Neural progenitor cell (in vitro differentiated cells): ENCODE measurements at regions not wholly inside any gene's neighbourhood (a gene's known extent, or its start where the extent isn't known, plus 50 kb on each side); places are given as distances from the start of the nearest gene placed in this dataset.

Experiments
- DNase-seq: peaks from one replicate; pipeline ENCODE4 v3.0.0-alpha.2; 2016; ENCODE audit warnings: low spot score
- H2AFZ ChIP-seq: fragments of 200-600 bp; sonication (generic); replicated peaks from 2 replicates; pipeline ENCODE4 v1.6.1; 2016; ENCODE audit warnings: antibody characterized with exemption
- H3F3A ChIP-seq: fragments of 200-600 bp; sonication (generic); 2 replicates; pipeline ENCODE4 v1.6.1; 2016; ENCODE audit warnings: antibody characterized with exemption, low read depth
- H3K27ac ChIP-seq: fragments of 200-600 bp; sonication (generic); 2 replicates; pipeline ENCODE4 v1.5.1; 2016; ENCODE audit warnings: mild to moderate bottlenecking
- H3K27me3 ChIP-seq: fragments of 200-600 bp; sonication (generic); 2 replicates; pipeline ENCODE4 v1.6.1; 2016; ENCODE audit warnings: mild to moderate bottlenecking, moderate library complexity
- H3K36me3 ChIP-seq: fragments of 200-600 bp; sonication (generic); 2 replicates; pipeline ENCODE4 v1.5.1; 2016
- H3K4me1 ChIP-seq: fragments of 200-600 bp; sonication (generic); 2 replicates; pipeline ENCODE4 v1.6.1; 2016; ENCODE audit warnings: mixed run types
- H3K4me2 ChIP-seq: fragments of 200-600 bp; sonication (generic); 2 replicates; pipeline ENCODE4 v1.6.1; 2016
- H3K4me3 ChIP-seq: fragments of 200-600 bp; sonication (generic); 2 replicates; pipeline ENCODE4 v1.5.1; 2016
- H3K79me2 ChIP-seq: fragments of 200-600 bp; sonication (generic); 2 replicates; pipeline ENCODE4 v1.6.1; 2016; ENCODE audit warnings: low read depth
- H3K9ac ChIP-seq: fragments of 200-600 bp; sonication (generic); 2 replicates; pipeline ENCODE4 v1.6.1; 2016
- H3K9me3 ChIP-seq: fragments of 200-600 bp; sonication (generic); 2 replicates; pipeline ENCODE4 v1.5.1; 2016; ENCODE audit warnings: low read depth
- H4K20me1 ChIP-seq: fragments of 200-600 bp; sonication (generic); 2 replicates; pipeline ENCODE4 v1.6.1; 2016; ENCODE audit warnings: low read depth
- H3K27ac Mint-ChIP-seq: 3 replicates; pipeline ENCODE4 v1.8.0; 2021; ENCODE audit warnings: mixed read lengths
- H3K27me3 Mint-ChIP-seq: 2 replicates; pipeline ENCODE4 v1.8.0; 2022; ENCODE audit warnings: low read depth, mild to moderate bottlenecking, inconsistent platforms, moderate library complexity, mixed read lengths; ENCODE audit not compliant: insufficient read depth
- H3K36me3 Mint-ChIP-seq: 3 replicates; pipeline ENCODE4 v1.8.0; 2021; ENCODE audit warnings: mixed read lengths
- H3K4me1 Mint-ChIP-seq: 3 replicates; pipeline ENCODE4 v1.8.0; 2021; ENCODE audit warnings: mixed read lengths
- H3K4me3 Mint-ChIP-seq: 3 replicates; pipeline ENCODE4 v1.8.0; 2021; ENCODE audit warnings: mild to moderate bottlenecking, moderate library complexity, mixed read lengths
- H3K9me3 Mint-ChIP-seq: 3 replicates; pipeline ENCODE4 v1.8.0; 2020; ENCODE audit warnings: mixed read lengths
- EZH2 ChIP-seq: fragments of 200-600 bp; sonication (generic); IDR thresholded peaks from 2 replicates; pipeline ENCODE4 v1.6.1; 2017; ENCODE audit warnings: antibody characterized with exemption, mild to moderate bottlenecking, moderate library complexity
- EZH2phosphoT487 ChIP-seq: fragments of 200-600 bp; sonication (generic); IDR thresholded peaks from 2 replicates; pipeline ENCODE4 v1.6.1; 2017; ENCODE audit warnings: antibody characterized with exemption
- TF ChIP-seq, protein P1 (sequence below): fragments of 200-600 bp; sonication (generic); IDR thresholded peaks from 2 replicates; pipeline ENCODE4 v1.5.1; 2017; ENCODE audit warnings: antibody characterized with exemption, mild to moderate bottlenecking

DNA sequence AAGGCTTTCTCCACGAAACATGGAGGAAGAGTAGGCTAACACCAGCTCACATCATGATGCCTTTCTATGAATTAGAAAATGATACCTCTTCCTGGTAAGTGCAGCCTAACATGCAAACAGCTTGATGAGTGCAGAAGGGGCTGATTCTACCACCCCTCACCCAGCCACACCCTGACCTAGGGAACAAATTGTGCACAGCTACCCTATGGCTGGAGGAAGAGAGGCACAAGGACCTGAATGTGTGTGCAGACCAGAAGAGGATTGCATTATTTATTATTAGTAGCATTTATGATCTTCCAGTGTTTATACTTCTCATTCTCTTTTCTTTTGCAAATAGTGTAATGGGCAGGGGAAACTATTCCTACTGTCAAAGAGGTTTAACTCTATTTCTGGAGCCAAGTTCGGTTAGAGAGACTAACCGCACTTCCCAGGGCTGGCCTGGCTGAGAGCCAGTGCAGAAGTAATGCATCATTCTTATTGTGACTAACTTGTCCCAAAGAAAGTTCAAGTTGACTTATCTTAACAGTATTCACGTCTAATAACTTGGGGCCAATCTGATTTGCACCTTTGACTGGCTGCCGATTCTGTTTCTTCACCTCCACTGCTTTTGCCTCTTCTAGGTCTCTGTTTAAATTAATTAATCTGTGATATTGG is 237.5 kb downstream of the CD83 start:
- no peak overlapping the region for H3K9ac ChIP-seq
- peaks cover 4% of the 10 kb centered on the region for H3K27me3 Mint-ChIP-seq
- no peak overlapping the region for H2AFZ ChIP-seq
- H3K36me3 ChIP-seq, result no peaks in the 10 kb centered on the region
- no peak for DNase-seq
- peaks cover 17% of the 10 kb centered on the region for H3K4me1 Mint-ChIP-seq
- no peaks in the 10 kb centered on the region for H3K9me3 ChIP-seq
- no peak overlapping the region for H3K27ac ChIP-seq
- peaks cover 14% of the 10 kb centered on the region for H3K4me1 ChIP-seq
- H3K4me3 ChIP-seq, result no peak overlapping the region
- H3K79me2 ChIP-seq, result no peaks in the 10 kb centered on the region
- TF ChIP-seq, protein P1, sequence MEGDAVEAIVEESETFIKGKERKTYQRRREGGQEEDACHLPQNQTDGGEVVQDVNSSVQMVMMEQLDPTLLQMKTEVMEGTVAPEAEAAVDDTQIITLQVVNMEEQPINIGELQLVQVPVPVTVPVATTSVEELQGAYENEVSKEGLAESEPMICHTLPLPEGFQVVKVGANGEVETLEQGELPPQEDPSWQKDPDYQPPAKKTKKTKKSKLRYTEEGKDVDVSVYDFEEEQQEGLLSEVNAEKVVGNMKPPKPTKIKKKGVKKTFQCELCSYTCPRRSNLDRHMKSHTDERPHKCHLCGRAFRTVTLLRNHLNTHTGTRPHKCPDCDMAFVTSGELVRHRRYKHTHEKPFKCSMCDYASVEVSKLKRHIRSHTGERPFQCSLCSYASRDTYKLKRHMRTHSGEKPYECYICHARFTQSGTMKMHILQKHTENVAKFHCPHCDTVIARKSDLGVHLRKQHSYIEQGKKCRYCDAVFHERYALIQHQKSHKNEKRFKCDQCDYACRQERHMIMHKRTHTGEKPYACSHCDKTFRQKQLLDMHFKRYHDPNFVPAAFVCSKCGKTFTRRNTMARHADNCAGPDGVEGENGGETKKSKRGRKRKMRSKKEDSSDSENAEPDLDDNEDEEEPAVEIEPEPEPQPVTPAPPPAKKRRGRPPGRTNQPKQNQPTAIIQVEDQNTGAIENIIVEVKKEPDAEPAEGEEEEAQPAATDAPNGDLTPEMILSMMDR, result no peak
- TF ChIP-seq EZH2phosphoT487 (no peak), EZH2 (no peak)
- H3K4me3 Mint-ChIP-seq, result no peak overlapping the region
- H3K27ac Mint-ChIP-seq, result no peak overlapping the region
- no peaks in the 10 kb centered on the region for H3K27me3 ChIP-seq
- no peaks in the 10 kb centered on the region for H3F3A ChIP-seq
- no peaks in the 10 kb centered on the region for H3K36me3 Mint-ChIP-seq
- H3K9me3 Mint-ChIP-seq, result peaks cover 11% of the 10 kb centered on the region
- H3K4me2 ChIP-seq, result no peak overlapping the region
- H4K20me1 ChIP-seq, result no peaks in the 10 kb centered on the region

DNA sequence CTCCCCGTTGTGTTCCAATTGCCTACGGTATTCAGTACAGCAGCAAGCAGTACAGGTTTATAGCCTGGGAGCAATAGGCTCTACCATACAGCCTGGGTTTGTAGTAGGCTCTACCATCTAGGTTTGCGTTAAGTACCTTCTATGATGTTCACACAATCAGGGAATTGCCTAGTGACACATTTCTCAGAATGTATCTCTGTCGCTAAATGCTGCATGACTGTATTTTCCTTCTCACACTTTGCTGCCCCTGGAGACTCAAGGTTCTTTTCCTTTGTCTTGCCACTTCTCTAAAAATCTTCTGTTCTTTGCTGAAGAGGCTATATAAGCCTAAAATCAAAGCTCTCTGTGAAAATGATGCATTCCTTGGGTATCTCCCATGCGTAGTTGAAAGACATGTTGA is 241.9 kb downstream of the CD83 start:
- H3K79me2 ChIP-seq, result no peaks in the 10 kb centered on the region
- no peak overlapping the region for H3K4me2 ChIP-seq
- Mint-ChIP-seq H3K36me3 (no peaks in the 10 kb centered on the region), H3K9me3 (no peaks in the 10 kb centered on the region), H3K27me3 (no peaks in the 10 kb centered on the region), H3K27ac (no peak overlapping the region), H3K4me1 (no peaks in the 10 kb centered on the region), H3K4me3 (no peak overlapping the region)
- H3K4me3 ChIP-seq, result no peak overlapping the region
- H3K9me3 ChIP-seq, result no peaks in the 10 kb centered on the region
- H4K20me1 ChIP-seq, result no peaks in the 10 kb centered on the region
- no peaks in the 10 kb centered on the region for H3K27me3 ChIP-seq
- no peaks in the 10 kb centered on the region for H3K36me3 ChIP-seq
- H2AFZ ChIP-seq, result no peak overlapping the region
- DNase-seq, result no peak
- H3K9ac ChIP-seq, result no peak overlapping the region
- H3K27ac ChIP-seq, result no peak overlapping the region
- no peaks in the 10 kb centered on the region for H3F3A ChIP-seq
- TF ChIP-seq EZH2, result no peak
- no peak for TF ChIP-seq EZH2phosphoT487
- TF ChIP-seq, protein P1, result no peak
- H3K4me1 ChIP-seq, result peaks cover 11% of the 10 kb centered on the region

DNA sequence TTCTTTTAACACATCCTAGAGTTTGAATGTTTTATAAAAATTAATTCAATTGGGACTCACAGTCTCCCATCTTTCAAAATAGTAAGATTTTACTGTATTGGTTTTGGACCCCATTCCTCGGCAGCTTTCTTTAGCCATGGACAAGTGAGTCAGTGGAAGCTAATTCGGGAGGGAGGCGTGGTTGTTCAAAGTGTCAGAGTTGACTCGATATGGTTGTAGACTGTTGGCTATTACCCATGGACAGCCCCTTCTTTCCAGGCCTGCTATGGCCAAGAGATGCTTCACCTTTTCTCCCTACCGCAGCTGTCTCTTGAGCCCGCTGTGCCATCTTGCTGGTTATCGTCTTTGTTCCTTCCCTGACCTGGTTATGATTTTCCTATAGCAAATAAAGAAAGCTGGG is 243.0 kb downstream of the CD83 start:
- no peak for TF ChIP-seq EZH2
- no peak for TF ChIP-seq EZH2phosphoT487
- TF ChIP-seq, protein P1, result no peak
- Mint-ChIP-seq H3K27me3 (no peaks in the 10 kb centered on the region), H3K4me1 (no peaks in the 10 kb centered on the region), H3K36me3 (no peaks in the 10 kb centered on the region), H3K9me3 (no peaks in the 10 kb centered on the region), H3K27ac (no peak overlapping the region), H3K4me3 (no peak overlapping the region)
- Histone ChIP-seq H3K9ac (no peak overlapping the region), H3K4me1 (peaks cover 11% of the 10 kb centered on the region), H3K27me3 (no peaks in the 10 kb centered on the region), H3K9me3 (no peaks in the 10 kb centered on the region), H3K27ac (no peak overlapping the region), H3K4me2 (no peak overlapping the region), H3F3A (no peaks in the 10 kb centered on the region), H3K36me3 (no peaks in the 10 kb centered on the region), H2AFZ (no peak overlapping the region), H4K20me1 (no peaks in the 10 kb centered on the region), H3K79me2 (no peaks in the 10 kb centered on the region), H3K4me3 (no peak overlapping the region)
- DNase-seq, result no peak
